GM12878 (cell line): ENCODE measurements at regions not wholly inside any gene's neighbourhood (a gene's known extent, or its start where the extent isn't known, plus 50 kb on each side); places are given as distances from the start of the nearest gene placed in this dataset.

ENCODE experiments used
- ATAC-seq: fragments of 200-7000 bp; cut with Tn5 transposase; 3 replicates; pipeline ENCODE4 v1.9.1; 2020; ENCODE audit warnings: mild to moderate bottlenecking, moderate library complexity
- BruUV-seq: library from RNA; stranded (reverse); fragments of 400-500 nt; replicated peaks from 2 replicates; lab custom pipeline; 2021; lab: Mats Ljungman, UMichigan
- CTCF ChIA-PET: fragments of 300-600 bp; sonication (Branson Sonifier 250); formaldehyde crosslinking; extraction: SDS; loops from one replicate; lab custom pipeline; 2021; ENCODE audit warnings: inconsistent platforms; lab: Yijun Ruan, JAX
- POLR2A ChIA-PET: fragments of 350-600 bp; formaldehyde crosslinking; extraction: SDS; loops from one replicate; lab custom pipeline; 2021; ENCODE audit warnings: inconsistent platforms; lab: Charles Lee
- RAD21 ChIA-PET: fragments of 300-600 bp; sonication (Branson Sonifier 250); formaldehyde crosslinking; loops from one replicate; lab custom pipeline; 2023; ENCODE audit warnings: antibody characterized with exemption; ENCODE audit not compliant: unreplicated experiment; lab: Charles Lee
- SMC1A ChIA-PET: fragments of 300-600 bp; sonication (Branson Sonifier 250); formaldehyde crosslinking; loops from one replicate; lab custom pipeline; 2023; ENCODE audit not compliant: unreplicated experiment, uncharacterized antibody; lab: Charles Lee
- DNase-seq: peaks from one replicate; pipeline ENCODE4 v3.0.0-alpha.2; 2011; ENCODE audit warnings: low read depth, low spot score
- FAIRE-seq: peaks from 3 replicates; lab custom pipeline; 2011; peaks lifted over from hg19 to GRCh38; lab: Jason Lieb, UNC
- H2AFZ ChIP-seq: 2 replicates; pipeline ENCODE4 v1.6.0; 2011; ENCODE audit warnings: low read depth, low read length, control low read depth; ENCODE audit not compliant: control insufficient read depth
- H3K27ac ChIP-seq: 2 replicates; pipeline ENCODE4 v1.5.1; 2011; ENCODE audit warnings: control low read depth; ENCODE audit not compliant: control insufficient read depth, insufficient read depth
- H3K27me3 ChIP-seq, 2 experiments: replicated peaks in 1 of 2; 2 replicates each; pipeline versions ENCODE4 v1.6.0 to v1.6.1; 2011; ENCODE audit warnings: low read length in 1 of 2; ENCODE audit not compliant: control insufficient read depth in 2 of 2, insufficient read depth in 2 of 2
- H3K36me3 ChIP-seq, 2 experiments: 2 replicates each; pipeline ENCODE4 v1.5.1; 2011; ENCODE audit warnings: low read length in 1 of 2; ENCODE audit not compliant: control insufficient read depth in 2 of 2, insufficient read depth in 2 of 2
- H3K4me1 ChIP-seq: 2 replicates; pipeline ENCODE4 v1.6.1; 2011; ENCODE audit warnings: mild to moderate bottlenecking, low read length, moderate library complexity, mixed read lengths; ENCODE audit not compliant: control insufficient read depth, insufficient read depth
- H3K4me2 ChIP-seq: 2 replicates; pipeline ENCODE4 v1.6.0; 2011; ENCODE audit warnings: control low read depth; ENCODE audit not compliant: control insufficient read depth, insufficient read depth
- H3K4me3 ChIP-seq: fragments of 200-600 bp; sonication (generic); 2 replicates; pipeline ENCODE4 v1.5.1; 2016
- H3K79me2 ChIP-seq: 2 replicates; pipeline ENCODE4 v1.6.0; 2011; ENCODE audit warnings: low read length; ENCODE audit not compliant: control insufficient read depth, insufficient read depth
- H3K9ac ChIP-seq: 2 replicates; pipeline ENCODE4 v1.8.0; 2011; ENCODE audit warnings: low read length, control low read depth, mixed read lengths; ENCODE audit not compliant: control insufficient read depth, insufficient read depth
- H3K9me3 ChIP-seq: replicated peaks from 3 replicates; pipeline ENCODE4 v1.5.1; 2011; ENCODE audit warnings: mild to moderate bottlenecking, low read length; ENCODE audit not compliant: control insufficient read depth, insufficient read depth
- H4K20me1 ChIP-seq: 2 replicates; pipeline ENCODE4 v1.6.0; 2011; ENCODE audit not compliant: control insufficient read depth, insufficient read depth
- ATF7 ChIP-seq: fragments of 450-650 bp; IDR thresholded peaks from 2 replicates; pipeline ENCODE4 v1.6.1; 2016; ENCODE audit warnings: low read depth, mild to moderate bottlenecking
- EGR1 ChIP-seq, 2 experiments: IDR thresholded peaks; 1 replicate in 1 of 2; 2 replicates in 1 of 2; pipeline ENCODE4 v1.6.1; 2011 to 2012; ENCODE audit warnings: low read depth in 2 of 2, low read length in 2 of 2, borderline replicate concordance in 1 of 2, mild to moderate bottlenecking in 1 of 2, moderate library complexity in 1 of 2
- JUNB ChIP-seq: IDR thresholded peaks from 2 replicates; pipeline ENCODE4 v1.6.1; 2016; ENCODE audit warnings: antibody characterized with exemption, mild to moderate bottlenecking
- MXI1 ChIP-seq: fragments of 150-350 bp; IDR thresholded peaks from 2 replicates; pipeline ENCODE4 v1.6.1; 2011; ENCODE audit warnings: low read depth, mild to moderate bottlenecking, inconsistent platforms, low read length, improper control_type of control experiment
- NFXL1 ChIP-seq: fragments of 450-650 bp; IDR thresholded peaks from 2 replicates; pipeline ENCODE4 v1.6.1; 2017; ENCODE audit warnings: antibody characterized with exemption, mild to moderate bottlenecking, borderline replicate concordance
- RBBP5 ChIP-seq: fragments of 200-600 bp; sonication (generic); conservative IDR thresholded peaks from 2 replicates; pipeline ENCODE4 v1.6.1; 2016
- SP1 ChIP-seq: IDR thresholded peaks from one replicate; pipeline ENCODE4 v1.6.1; 2011; ENCODE audit warnings: low read depth, low read length
- YY1 ChIP-seq: IDR thresholded peaks from 2 replicates; pipeline ENCODE4 v1.6.1; 2011; ENCODE audit warnings: low read depth, mild to moderate bottlenecking, low read length
- ZNF274 ChIP-seq: IDR thresholded peaks from one replicate; pipeline ENCODE4 v1.8.0; 2011; ENCODE audit not compliant: insufficient read length, insufficient read depth
- WGBS: methylation state at CpG from one replicate; pipeline ENCODE4 v1.1.6; 2016; ENCODE audit warnings: low lambda C conversion rate; ENCODE audit not compliant: insufficient replicate concordance, insufficient coverage; ENCODE audit errors: missing lambda C conversion rate; 5-methylcytosine and 5-hydroxymethylcytosine counted together
- in situ Hi-C: fragments of 300-500 bp; cut with MboI; formaldehyde crosslinking; loops from 9 replicates; pipeline ENCODE4 v1.14.3; 2018; ENCODE audit warnings: mixed read lengths
- intact Hi-C: fragments of 100-400 bp; cut with micrococcal nuclease; formaldehyde crosslinking; loops from one replicate; pipeline ENCODE4 v1.14.2; 2022; ENCODE audit not compliant: unreplicated experiment
- TF ChIP-seq, protein P1 (sequence below): fragments of 450-650 bp; IDR thresholded peaks from 2 replicates; pipeline ENCODE4 v1.6.1; 2016; ENCODE audit warnings: mild to moderate bottlenecking
- TF ChIP-seq, protein P2 (sequence below): fragments of 450-650 bp; IDR thresholded peaks from 2 replicates; pipeline ENCODE4 v1.6.1; 2017; ENCODE audit warnings: borderline replicate concordance

DNA sequence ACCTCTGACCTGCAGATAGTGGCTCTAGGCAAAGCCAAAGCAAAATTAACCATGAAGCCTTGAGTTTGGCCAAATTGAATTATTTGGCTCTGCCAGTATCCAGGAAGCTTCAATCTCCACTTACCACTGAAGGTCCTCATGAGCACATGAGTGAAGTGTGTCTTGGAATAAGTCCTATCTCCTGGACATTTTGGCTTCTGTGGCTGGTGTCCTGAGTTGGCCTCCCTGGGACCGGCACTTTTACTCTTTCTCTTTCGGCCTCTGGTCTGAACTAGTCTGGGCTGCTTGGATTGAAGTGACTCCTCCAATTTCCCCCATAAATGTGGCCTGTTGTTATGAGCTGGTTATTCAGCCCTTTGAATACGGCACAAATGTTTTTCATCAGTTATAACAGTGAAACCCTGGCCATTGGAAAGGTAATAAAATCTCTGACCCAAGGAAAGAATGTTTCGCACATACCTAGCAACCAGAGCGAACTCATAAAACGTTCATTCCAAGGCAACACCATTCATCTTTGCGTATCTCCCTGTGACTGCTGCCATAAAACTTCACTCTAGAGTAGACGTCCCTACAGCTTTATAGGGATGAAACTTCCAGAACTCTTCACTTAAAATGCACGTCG is 216.4 kb downstream of the LPIN1 start:
- FAIRE-seq: no peak
- TF ChIP-seq ATF7: no peak
- TF ChIP-seq, protein P1, sequence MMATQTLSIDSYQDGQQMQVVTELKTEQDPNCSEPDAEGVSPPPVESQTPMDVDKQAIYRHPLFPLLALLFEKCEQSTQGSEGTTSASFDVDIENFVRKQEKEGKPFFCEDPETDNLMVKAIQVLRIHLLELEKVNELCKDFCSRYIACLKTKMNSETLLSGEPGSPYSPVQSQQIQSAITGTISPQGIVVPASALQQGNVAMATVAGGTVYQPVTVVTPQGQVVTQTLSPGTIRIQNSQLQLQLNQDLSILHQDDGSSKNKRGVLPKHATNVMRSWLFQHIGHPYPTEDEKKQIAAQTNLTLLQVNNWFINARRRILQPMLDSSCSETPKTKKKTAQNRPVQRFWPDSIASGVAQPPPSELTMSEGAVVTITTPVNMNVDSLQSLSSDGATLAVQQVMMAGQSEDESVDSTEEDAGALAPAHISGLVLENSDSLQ: no peak
- TF ChIP-seq RBBP5: no peak
- TF ChIP-seq, protein P2, sequence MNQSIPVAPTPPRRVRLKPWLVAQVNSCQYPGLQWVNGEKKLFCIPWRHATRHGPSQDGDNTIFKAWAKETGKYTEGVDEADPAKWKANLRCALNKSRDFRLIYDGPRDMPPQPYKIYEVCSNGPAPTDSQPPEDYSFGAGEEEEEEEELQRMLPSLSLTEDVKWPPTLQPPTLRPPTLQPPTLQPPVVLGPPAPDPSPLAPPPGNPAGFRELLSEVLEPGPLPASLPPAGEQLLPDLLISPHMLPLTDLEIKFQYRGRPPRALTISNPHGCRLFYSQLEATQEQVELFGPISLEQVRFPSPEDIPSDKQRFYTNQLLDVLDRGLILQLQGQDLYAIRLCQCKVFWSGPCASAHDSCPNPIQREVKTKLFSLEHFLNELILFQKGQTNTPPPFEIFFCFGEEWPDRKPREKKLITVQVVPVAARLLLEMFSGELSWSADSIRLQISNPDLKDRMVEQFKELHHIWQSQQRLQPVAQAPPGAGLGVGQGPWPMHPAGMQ: no peak
- TF ChIP-seq SP1: no peak
- TF ChIP-seq YY1: no peak
- TF ChIP-seq MXI1: no peak
- TF ChIP-seq NFXL1: no peak
- no peak for TF ChIP-seq ZNF274
- no peak for TF ChIP-seq EGR1 (IDR thresholded peaks at IDR 0.05; ENCODE audit: borderline replicate concordance in 1 of 2, low read depth in 2 of 2, low read length in 2 of 2)
- TF ChIP-seq JUNB: no peak
- Histone ChIP-seq H3K9ac (no peak overlapping the region), H3K4me3 (no peak overlapping the region), H3K36me3 (no peaks in the 10 kb centered on the region; a peak in 2 of 4 replicates), H3K4me2 (no peak overlapping the region), H4K20me1 (no peaks in the 10 kb centered on the region), H2AFZ (no peak overlapping the region), H3K9me3 (no peaks in the 10 kb centered on the region; the same call in 2 of the 3 replicates), H3K79me2 (no peaks in the 10 kb centered on the region), H3K27ac (no peak overlapping the region), H3K27me3 (no peaks in the 10 kb centered on the region), H3K4me1 (no peaks in the 10 kb centered on the region)
- ChIA-PET SMC1A (interaction anchor here (1.1 to 3.7 kb wide), 3 partner anchors 11 to 90 kb away, joined by 3 to 17 read pairs (median 3); no protein-coding TSS in a partner anchor), RAD21 (no interaction called here), POLR2A (no interaction called here), CTCF (interaction anchor here (1.2 kb wide), 1 partner anchor 96 kb away, joined by 4 read pairs; no protein-coding TSS in a partner anchor)
- no peak for DNase-seq
- in situ Hi-C loops (no loop called here), intact Hi-C loops (no loop called here)
- no peak for ATAC-seq
- WGBS: 95% methylated on average over 10 of the region's 10 CpGs
- BruUV-seq: no TSS peak
